Activated T-cell treated with anti-CD3 and anti-CD28 coated beads for 24 hours (primary cell): ENCODE measurements at regions not wholly inside any gene's neighbourhood (a gene's known extent, or its start where the extent isn't known, plus 50 kb on each side); places are given as distances from the start of the nearest gene placed in this dataset.
"Not testable (repeated sequence)": the region's sequence is repeated elsewhere in the genome, so short reads cannot be mapped to it uniquely, and the experiment has no call there.

ENCODE experiments used
- DNase-seq: peaks from one replicate; pipeline ENCODE4 v3.0.0-alpha.2; 2020; ENCODE audit warnings: low read depth

DNA sequence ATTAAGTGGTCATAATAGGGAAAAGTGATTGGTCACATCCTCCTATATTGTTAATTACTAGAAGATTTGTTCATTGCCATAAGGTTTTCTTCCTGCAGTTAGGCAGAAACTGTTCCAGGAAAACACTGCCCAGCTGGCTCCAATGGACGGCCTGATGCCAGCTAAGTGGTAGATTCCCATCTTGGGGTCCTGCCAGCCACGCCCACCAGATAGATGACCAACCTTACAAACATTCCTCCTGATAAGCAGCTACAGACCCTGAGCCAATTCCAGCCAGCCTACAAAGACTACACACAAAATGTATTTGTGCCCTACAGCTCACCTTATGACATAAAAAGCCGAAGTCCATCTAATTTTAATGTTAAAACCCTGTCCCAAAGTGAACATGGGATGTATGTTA lies 685.9 kb upstream of the USP15 start:
- no peak for DNase-seq

DNA sequence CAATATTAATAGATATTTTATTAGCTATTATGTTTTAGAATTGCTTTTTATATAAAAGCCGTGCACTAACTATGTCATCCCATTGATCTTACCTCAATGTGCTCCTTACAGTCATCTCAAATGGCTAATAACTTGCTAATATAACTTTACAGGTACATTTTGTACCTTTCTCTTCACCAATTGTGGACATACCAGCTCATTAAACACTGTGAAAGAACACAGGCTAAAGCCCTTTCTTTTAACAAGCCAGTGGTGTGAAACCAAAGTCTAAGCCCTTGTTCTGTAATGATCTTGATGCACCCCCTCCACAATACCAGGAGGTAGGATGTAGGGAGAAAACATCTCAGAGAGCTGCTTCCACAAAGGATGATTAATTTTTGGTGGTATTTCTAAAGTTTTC lies 675.3 kb upstream of the USP15 start:
- DNase-seq, result no peak

DNA sequence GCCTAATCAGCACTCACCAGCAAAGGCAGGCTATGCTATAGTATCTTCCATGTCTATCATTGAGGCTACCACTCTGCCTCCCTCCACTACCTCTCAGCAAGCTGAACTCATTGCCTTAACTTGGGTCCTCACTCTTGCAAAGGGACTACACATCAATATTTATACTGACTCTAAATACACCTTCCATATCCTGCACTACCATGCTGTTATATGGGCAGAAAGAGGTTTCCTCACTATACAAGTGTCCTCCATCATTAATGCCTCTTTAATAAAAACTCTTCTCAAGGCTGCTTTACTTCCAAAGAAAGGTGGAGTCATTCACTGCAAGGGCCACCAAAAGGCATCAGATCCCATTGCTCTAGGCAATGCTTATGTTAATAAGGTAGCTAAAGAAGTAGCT lies 669.3 kb upstream of the USP15 start:
- not testable (repeated sequence) for DNase-seq

DNA sequence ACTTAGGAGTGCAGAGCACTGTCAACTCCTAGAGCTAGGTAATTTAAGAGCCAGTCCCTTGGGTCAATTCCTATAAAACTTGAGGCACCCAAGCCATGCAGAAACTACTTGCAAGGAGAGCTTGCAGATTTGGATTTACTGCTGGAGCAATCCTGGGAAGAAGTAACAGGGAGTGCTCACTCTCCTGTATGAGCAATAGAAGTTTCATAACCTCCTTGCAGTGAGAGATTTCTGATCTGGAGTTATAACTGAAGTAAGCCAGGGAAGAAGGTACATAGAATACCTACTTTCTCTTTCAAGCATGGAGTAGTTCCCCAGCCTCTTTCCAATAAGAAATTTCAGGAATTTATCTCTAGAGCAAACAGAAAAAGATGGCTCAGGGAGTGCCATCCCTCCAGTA lies 650.1 kb upstream of the USP15 start:
- no peak for DNase-seq

DNA sequence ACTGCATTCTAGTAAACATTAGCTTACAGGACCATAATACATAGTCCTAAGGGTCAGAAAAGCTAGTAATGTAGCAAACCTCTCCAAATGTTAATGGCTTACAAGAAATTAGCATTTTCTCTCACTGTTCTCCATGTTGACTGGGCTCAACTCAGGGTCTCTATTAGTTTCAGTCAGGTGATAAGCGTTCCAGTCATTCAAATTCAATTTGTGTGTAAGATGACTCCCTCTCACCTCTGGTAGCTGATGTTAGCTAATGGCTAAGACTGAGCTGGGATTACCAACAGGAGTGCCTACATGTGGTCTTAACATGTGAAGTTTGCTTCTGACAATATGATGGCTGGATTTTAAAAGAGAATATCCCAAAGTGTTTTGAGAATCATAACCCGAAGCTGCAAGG lies 630.5 kb upstream of the USP15 start:
- no peak for DNase-seq

DNA sequence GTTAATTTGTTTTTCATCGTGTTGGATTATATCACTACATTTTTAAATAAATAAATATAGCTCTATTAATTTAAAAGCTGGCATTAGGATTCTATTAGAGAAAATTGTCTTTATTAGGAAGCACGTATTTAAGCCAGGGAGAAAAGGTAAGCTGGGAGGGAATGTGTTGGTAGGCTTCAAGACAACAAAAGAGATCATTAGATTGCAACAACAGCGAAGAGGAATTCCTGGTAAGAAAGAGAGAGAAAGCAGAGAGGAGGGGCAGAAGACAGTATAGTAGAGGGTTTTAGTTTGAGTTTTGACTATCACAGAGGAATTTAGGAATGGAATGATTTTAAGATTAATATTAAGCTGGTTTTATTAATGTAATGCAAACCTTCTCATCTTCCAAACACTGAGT lies 613.6 kb upstream of the USP15 start:
- DNase-seq, result no peak

DNA sequence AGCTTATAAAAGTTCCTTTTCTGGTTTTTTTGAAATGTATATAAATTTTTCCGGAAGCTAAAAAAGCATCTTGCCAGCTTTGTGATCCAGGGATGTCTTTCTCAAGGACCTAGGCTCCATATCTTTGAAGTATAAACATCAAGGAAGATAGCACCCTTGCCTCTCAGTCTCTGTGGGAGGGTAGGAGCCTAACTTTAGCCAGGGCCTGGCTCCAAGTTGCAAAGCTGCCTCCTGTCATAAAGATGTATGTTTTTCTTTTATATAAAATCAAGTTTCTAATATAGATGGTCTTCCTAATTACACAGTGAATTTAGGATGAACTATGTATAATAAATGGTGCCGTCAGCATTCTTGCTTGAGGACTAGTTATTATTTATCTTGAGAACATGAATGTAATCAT lies 612.6 kb upstream of the USP15 start:
- DNase-seq, result no peak

DNA sequence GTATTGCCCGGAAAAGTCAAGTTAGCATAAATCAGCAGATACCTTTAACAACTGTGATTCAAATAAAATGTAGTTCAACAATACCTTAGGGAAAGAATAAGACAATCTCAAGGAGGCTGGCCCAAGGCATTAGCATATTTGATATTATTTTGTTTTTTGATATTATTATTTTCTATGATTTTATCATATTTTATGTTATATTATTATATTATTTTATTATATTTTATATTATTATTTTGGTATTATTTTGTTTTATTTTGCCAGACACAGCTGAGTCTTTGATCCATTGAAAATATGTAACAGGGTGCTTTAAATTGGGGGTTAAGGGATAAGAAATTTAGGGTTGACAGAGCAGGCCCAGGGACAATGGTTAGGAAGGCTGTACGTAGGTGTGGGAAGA lies 607.9 kb upstream of the USP15 start:
- DNase-seq, result no peak

DNA sequence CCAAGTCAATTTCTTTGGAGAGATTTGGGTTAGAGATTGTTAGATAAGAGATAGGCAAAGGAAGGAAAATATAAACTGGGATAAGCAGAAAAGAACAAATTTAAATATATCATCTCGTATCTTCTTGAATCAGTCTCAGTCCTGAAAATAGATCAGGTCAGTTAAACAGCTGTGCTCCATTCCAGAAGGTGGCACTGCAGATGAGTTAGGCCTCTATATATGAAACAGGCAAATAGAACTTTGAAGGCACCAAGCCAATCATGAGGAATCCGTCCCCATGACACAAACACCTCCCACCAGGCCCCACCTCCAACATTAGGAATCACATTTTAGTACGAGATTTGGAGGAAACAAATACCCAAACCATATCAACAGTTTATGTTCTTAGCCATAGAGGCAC lies 605.5 kb upstream of the USP15 start:
- DNase-seq, result no peak

DNA sequence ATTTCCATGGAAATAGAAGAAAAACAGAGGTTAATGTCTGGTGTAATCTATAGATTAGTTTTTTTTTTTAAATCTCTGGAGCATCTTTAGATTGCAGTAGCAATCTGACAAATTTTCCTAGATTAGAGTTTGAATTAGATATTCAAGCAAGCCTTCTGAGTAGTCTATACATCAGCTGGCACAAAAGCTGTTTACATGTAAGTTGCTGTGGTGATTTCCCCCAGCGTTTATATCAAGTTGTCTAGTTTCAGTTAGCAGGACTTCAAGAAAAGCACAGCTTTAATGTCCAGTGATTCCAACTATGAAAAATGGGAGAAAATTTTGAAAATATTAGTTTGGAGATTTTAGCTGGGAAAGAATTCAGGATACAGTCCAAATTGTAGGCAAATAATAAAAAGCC lies 605.0 kb upstream of the USP15 start:
- no peak for DNase-seq

DNA sequence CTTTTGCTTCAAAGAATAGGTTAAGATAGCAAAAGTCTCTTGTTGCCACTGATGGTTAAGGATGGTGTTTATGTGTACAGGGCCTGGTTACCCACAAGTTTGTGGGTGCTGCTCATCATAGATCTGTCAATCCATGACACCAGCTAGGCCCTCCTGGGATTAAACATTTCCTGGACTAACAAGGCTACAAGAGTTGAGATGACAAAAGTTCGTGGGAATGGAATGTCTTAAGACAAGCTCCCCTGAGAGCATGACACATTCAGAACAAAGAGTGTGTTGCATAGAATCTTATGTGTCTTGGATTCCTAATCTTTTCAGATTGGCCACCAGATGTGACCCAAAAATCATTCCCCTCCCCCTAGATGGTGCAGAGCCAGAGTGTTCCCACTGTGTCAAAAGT lies 592.5 kb upstream of the USP15 start:
- no peak for DNase-seq

DNA sequence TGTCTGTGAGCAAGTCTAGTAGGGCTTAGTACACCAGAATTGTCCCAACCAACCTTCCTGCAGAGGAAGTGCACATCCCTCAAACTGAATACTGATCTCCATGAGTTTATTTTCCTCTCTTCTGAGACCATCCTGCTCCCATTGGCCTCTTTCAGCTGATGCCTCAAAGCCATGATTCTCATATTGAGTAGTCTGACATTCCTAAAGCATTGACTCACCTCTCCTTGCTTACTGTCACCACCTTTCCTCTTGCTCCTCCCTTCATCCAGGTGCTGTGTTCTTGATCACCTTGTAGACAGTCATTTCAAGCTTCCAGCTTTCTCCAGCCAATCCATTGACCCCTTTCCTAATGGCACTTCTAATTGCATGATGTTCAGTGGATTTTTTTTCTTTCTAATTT lies 583.7 kb upstream of the USP15 start:
- no peak for DNase-seq

DNA sequence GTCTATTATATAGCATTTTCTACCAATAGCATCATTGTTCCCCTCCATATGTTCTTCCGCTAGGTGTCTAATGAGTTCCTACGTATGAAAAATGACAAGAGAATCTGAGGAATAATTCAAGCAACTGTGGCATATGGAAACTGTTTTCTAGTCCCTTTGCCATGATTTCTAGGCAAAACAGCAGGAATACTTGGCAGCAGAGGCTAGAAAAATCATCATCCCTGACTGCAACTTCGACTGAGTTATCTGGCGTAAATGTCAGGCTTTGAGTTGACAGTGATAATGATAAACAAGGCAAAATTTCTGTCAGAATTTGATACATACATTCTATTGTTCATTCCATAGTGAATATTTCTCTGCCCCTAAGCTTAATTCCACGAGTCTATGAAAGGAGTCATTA lies 572.8 kb upstream of the USP15 start:
- no peak for DNase-seq

DNA sequence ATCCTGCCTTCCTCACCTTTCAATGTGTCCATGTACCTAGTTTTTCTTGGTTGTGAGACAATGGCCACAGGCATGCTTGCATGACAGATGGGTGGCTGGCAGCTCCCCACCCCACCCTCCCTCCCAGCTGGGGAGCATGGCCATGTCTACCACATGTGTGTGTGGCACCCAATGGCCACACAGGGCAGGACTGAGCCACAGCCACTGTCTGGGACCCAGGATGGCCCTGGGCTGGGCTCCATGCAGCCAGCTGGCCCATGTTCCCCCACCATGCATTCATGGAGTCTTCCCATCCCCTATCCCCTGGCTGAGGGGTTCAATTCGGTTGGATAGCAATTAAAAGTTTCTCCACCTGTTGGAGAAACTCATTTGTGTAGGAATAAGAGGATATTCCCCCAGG lies 566.0 kb upstream of the USP15 start:
- no peak for DNase-seq

DNA sequence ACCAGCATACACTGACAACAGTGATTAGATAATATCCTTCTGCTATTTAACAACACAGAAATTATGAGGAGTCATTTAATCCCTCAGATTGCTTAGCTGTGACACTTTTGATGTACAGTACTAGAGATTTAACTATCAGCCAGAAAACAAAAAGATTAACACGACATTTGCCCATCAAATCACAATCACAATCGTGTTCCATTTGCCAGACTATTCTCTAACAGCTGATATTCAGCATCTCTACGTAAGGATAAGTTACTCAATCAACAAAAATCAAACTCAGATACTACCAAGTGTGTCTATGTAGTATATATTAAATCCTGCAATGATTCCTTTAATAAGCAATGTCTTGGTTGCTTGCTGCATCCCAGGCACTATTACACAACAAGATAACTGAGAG lies 558.7 kb upstream of the USP15 start:
- DNase-seq, result no peak

DNA sequence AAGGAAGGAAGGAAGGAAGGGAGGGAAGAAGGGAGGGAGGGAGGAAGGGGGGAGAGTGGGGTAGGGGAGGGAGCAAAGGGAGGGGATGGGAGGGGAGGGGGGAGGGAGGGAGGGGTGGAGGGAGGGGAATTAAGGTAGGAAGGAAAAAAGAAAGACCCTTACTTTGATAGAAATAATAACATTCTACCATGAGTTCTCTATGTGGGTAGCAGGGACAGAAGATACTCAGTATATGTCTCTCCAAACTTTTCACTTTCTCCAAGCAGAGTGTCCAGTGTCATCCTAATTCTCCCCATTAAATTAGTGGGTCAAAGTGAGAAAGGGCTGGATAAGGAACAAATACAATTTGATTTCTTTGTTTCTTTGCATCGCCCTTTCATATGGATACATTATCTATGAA lies 553.4 kb upstream of the USP15 start:
- no peak for DNase-seq

DNA sequence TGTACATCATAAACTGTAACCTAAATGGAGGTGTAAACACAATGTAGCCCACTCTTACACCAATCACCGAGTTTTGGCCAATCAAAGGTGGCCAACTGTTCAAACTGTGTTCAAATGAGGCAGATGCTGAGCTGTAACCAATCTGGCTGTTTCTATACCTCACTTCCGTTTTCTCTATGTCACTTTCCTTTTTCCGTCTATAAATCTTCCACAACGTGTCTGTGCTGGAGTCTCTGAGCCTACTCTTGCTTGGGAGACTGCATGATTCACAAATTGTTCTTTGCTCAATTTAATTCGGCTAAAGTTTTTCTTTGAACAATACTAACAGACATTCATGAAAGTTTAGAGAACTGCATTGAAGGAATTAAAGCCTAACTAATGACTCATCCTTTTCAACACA lies 547.1 kb upstream of the USP15 start:
- no peak for DNase-seq

DNA sequence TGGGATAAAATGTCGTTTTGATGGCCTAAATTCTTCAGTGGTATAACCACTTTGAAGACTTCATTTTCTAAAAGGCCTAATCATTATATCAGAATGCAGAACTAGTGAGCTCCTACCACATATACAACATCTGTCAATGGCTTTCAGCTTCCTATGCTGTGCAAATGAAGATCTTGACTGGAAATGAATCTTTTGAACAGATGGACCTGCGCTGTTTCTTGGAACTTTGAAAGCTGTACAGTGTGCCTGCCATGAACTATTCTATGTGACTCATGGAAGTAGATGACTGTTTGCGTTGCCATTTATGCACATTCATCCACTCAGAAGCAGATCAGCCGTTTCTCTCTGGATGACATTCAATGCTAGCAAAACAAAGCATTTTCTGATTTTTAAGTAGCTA lies 542.2 kb upstream of the USP15 start:
- no peak for DNase-seq

DNA sequence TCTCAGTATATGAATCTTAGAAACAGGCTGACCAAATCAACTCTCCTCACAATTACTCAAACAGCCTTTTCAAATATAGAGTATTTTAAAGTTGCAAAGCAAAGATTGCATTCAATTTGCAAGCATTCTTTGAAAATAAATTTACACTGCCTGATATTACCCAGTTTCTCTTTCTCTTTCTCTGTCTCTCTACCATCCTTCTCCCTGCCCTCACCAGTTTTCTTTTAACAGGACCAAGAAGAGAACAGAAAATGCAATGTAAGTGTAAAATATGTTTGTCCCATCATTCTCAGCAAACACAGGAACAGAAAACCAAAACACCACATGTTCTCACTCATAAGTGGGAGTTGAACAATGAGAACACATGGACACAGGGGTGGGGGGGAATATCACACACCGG lies 520.3 kb upstream of the USP15 start:
- no peak for DNase-seq

DNA sequence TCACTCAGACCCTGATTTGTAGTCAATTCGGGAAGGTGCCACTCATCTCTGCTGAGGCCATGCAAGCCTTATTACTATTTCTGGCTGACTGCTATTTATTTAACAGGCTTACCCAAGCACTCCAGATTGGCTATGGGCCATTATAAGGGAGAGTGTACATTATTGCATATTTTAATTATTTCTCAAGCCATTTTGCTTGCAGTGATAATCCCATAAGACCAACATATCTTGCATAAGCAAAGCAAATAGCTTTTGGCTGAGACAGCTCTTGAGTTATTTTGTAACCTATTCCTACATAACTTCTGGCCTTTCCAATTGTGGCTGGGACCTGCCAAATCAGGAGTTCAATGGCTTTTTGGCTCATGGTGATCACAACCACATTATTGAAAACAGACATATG lies 509.6 kb upstream of the USP15 start:
- DNase-seq, result no peak

DNA sequence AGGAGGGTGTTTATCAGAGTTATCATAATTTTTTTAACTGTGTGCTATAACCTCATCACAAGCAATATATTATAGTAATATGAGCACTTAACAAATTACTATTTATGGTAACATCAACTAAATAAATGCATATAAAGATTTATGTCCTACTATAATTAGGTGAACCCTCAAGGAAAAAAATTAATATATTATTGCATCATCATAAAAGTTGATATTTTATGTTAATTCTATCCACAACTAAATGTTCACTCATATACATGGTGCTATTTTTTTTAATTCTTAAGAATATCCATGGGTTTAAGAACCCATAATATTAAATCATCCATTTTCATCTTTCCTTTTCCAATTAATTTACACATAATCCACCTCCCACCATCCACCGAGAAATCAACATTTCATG lies 506.0 kb upstream of the USP15 start:
- DNase-seq, result no peak

DNA sequence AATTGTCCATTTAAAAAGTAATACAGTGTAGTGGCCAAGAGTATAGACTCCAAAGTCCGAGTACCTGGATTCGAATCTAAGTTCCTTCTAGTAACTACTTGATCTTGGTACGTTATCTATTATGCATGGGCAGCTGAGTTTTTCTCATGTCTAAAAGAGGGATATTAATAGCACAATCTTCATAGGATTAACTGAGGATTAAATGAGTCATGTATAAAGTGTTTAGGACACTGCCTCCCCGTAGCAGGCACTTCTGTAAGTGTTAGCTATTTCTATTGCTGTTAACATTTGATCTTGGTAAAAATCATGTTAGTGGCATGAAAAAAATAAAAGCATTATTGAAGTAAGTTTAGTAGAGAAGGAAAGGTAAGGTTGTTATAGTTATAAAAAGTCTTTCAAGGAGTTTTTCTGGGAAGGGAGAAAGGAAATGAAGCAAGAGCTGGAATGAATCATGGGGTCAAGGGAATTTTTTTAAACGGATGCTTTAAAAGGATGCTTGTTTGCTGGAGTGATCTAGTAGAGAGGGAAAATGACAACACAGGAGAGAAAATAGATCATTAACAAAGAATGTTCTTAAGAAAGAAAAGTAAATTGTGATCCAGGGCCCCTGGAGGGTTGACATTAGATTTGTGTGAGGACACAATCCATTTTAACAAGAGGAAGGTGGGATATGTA lies 502.2 kb upstream of the USP15 start:
- DNase-seq, result no peak

DNA sequence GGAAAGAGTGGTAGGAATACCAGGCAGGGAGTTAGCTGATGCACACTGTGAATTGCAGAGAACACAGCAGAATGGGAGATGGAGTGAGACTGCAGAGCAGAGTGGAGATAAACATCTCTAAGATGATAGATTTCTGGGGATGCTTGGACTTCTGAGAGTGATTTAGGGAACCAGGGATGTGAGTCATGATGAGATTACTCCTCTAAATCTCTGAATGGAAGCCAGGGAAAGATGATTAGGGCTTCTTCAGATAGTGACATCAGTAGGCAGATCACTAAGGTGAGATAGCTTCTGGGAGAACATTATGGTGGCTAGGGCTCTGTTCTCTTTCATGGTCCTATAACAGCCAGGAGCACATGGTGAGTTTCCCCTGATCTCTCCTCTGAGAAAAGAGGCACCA lies 501.5 kb upstream of the USP15 start:
- no peak for DNase-seq

DNA sequence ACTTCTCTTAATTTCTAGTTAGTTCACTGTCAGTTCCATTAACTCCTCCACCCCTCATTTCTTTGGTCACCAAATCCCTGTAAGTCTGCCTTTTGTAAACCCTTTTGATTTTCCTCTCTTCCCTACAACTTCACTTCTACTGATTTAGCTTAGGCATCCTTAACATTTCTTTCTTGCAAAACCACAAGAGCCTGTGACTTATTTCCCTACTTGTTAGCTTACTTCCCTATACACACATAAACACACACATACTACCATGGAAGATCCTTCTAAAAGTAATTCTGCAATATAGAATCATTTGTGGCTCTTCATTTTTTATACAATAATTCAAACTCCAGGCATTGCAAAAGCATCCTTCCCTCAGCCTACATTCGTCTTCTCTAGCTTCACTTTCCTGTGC lies 494.3 kb upstream of the USP15 start:
- no peak for DNase-seq

DNA sequence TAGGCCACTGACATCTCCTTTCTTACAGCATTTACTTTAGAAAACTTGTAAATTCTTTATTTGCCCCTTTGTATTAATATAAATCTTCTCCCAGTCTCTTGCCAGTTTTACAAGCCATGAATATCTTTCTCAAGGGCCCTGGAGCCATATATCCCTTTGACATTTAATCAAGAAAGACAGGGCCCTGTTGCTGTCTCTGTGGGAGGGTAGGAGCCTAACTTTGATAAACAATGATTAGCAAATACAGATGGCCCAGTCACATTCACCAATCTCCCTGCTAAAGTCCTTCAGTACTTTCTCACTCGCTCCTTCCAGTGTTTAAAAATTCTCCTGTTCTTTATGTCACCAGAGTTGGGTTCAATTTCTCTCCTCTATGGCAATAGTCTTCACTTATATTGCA lies 479.8 kb upstream of the USP15 start:
- no peak for DNase-seq
